ENCODE measurements at regions not wholly inside any gene's neighbourhood (a gene's known extent, or its start where the extent isn't known, plus 50 kb on each side); places are given as distances from the start of the nearest gene placed in this dataset.

GRCh38 chr11:92506809-92507336 lies 282.3 kb downstream of the FAT3 start:
- H3K36me3 Mint-ChIP-seq (ENCODE audit: low read depth), result no peaks in the 10 kb centered on the region
- H3K9me3 Mint-ChIP-seq (ENCODE audit: low read depth), result no peaks in the 10 kb centered on the region
- no peak for TF ChIP-seq CTCF (IDR thresholded peaks at IDR 0.05)
- no peak overlapping the region for H3K4me3 Mint-ChIP-seq (ENCODE audit: unreplicated experiment)
- H3K27ac Mint-ChIP-seq (ENCODE audit: unreplicated experiment), result no peak overlapping the region
- no peaks in the 10 kb centered on the region for H3K4me1 Mint-ChIP-seq (ENCODE audit: low read depth)
- no peaks in the 10 kb centered on the region for H3K27me3 Mint-ChIP-seq (ENCODE audit: low read depth)
- DNase-seq (ENCODE audit: low spot score), result no peak

GRCh38 chr11:92510591-92510990 lies 286.0 kb downstream of the FAT3 start:
- TF ChIP-seq CTCF (IDR thresholded peaks at IDR 0.05), result no peak
- H3K36me3 Mint-ChIP-seq (ENCODE audit: low read depth), result no peaks in the 10 kb centered on the region
- H3K27ac Mint-ChIP-seq (ENCODE audit: unreplicated experiment), result no peak overlapping the region
- H3K27me3 Mint-ChIP-seq (ENCODE audit: low read depth), result no peaks in the 10 kb centered on the region
- no peaks in the 10 kb centered on the region for H3K4me1 Mint-ChIP-seq (ENCODE audit: low read depth)
- H3K9me3 Mint-ChIP-seq (ENCODE audit: low read depth), result no peaks in the 10 kb centered on the region
- H3K4me3 Mint-ChIP-seq (ENCODE audit: unreplicated experiment), result no peak overlapping the region
- DNase-seq (ENCODE audit: low spot score), result no peak

- Mint-ChIP-seq H3K9me3 (ENCODE audit: low read depth) (peaks cover 3% of the 10 kb centered on the region), H3K4me3 (ENCODE audit: unreplicated experiment) (no peak overlapping the region), H3K36me3 (ENCODE audit: low read depth) (peaks cover 1% of the 10 kb centered on the region), H3K27me3 (ENCODE audit: low read depth) (no peaks in the 10 kb centered on the region), H3K27ac (ENCODE audit: unreplicated experiment) (no peak overlapping the region), H3K4me1 (ENCODE audit: low read depth) (no peaks in the 10 kb centered on the region)
- TF ChIP-seq CTCF (IDR thresholded peaks at IDR 0.05), result no peak
- DNase-seq (ENCODE audit: low spot score), result no peak
Observed at GRCh38 chr11:92511522-92512203, 287.0 kb downstream of the FAT3 start.

GRCh38 chr11:92512204-92512569 lies 287.6 kb downstream of the FAT3 start:
- Mint-ChIP-seq H3K4me3 (ENCODE audit: unreplicated experiment) (no peak overlapping the region), H3K36me3 (ENCODE audit: low read depth) (peaks cover 2% of the 10 kb centered on the region), H3K4me1 (ENCODE audit: low read depth) (no peaks in the 10 kb centered on the region), H3K27me3 (ENCODE audit: low read depth) (no peaks in the 10 kb centered on the region), H3K27ac (ENCODE audit: unreplicated experiment) (no peak overlapping the region), H3K9me3 (ENCODE audit: low read depth) (peaks cover 7% of the 10 kb centered on the region)
- no peak for DNase-seq (ENCODE audit: low spot score)
- no peak for TF ChIP-seq CTCF (IDR thresholded peaks at IDR 0.05)

GRCh38 chr11:92523611-92524010 lies 299.0 kb downstream of the FAT3 start:
- no peak for DNase-seq (ENCODE audit: low spot score)
- H3K27ac Mint-ChIP-seq (ENCODE audit: unreplicated experiment), result no peak overlapping the region
- TF ChIP-seq CTCF (IDR thresholded peaks at IDR 0.05), result no peak
- peaks cover 2% of the 10 kb centered on the region for H3K36me3 Mint-ChIP-seq (ENCODE audit: low read depth)
- H3K9me3 Mint-ChIP-seq (ENCODE audit: low read depth), result no peaks in the 10 kb centered on the region
- no peaks in the 10 kb centered on the region for H3K27me3 Mint-ChIP-seq (ENCODE audit: low read depth)
- peaks cover 15% of the 10 kb centered on the region for H3K4me1 Mint-ChIP-seq (ENCODE audit: low read depth)
- no peak overlapping the region for H3K4me3 Mint-ChIP-seq (ENCODE audit: unreplicated experiment)
